ENCODE measurements at regions not wholly inside any gene's neighbourhood (a gene's known extent, or its start where the extent isn't known, plus 50 kb on each side); places are given as distances from the start of the nearest gene placed in this dataset.
A peak's percentile ranks its signal among the peaks of the same experiment; 100 is the strongest.

GRCh38 chr15:99475754-99476412 lies 89.9 kb upstream of the MEF2A start:
- no peaks in the 10 kb centered on the region for H3K27me3 ChIP-seq (ENCODE audit: control insufficient read depth in 1 of 2, insufficient read depth in 2 of 2, low read length in 2 of 2)
- no peak overlapping the region for H3K4me3 ChIP-seq (ENCODE audit: low read depth in 1 of 2, low read length in 2 of 2)
- no peak overlapping the region for H3K9ac ChIP-seq (ENCODE audit: low read depth in 1 of 2, low read length in 2 of 2)
- no peaks in the 10 kb centered on the region for H3K36me3 ChIP-seq (ENCODE audit: control insufficient read depth in 1 of 2, insufficient read depth in 2 of 2, low read length in 2 of 2)
- no peaks in the 10 kb centered on the region for H3K9me3 ChIP-seq (ENCODE audit: control insufficient read depth in 1 of 2, low read length in 2 of 2)
- H3K27ac ChIP-seq (ENCODE audit: low read depth, low read length), result no peak overlapping the region
- peaks cover 21 to 24% of the 10 kb centered on the region in 2 donors for H3K4me1 ChIP-seq (ENCODE audit: control insufficient read depth in 1 of 2, insufficient read depth in 2 of 2, low read length in 2 of 2)

- H3K36me3 ChIP-seq (ENCODE audit: control insufficient read depth in 1 of 2, insufficient read depth in 2 of 2, low read length in 2 of 2), result no peaks in the 10 kb centered on the region
- no peaks in the 10 kb centered on the region for H3K27me3 ChIP-seq (ENCODE audit: control insufficient read depth in 1 of 2, insufficient read depth in 2 of 2, low read length in 2 of 2)
- peaks cover 21 to 24% of the 10 kb centered on the region in 2 donors for H3K4me1 ChIP-seq (ENCODE audit: control insufficient read depth in 1 of 2, insufficient read depth in 2 of 2, low read length in 2 of 2)
- H3K9me3 ChIP-seq (ENCODE audit: control insufficient read depth in 1 of 2, low read length in 2 of 2), result no peaks in the 10 kb centered on the region
- no peak overlapping the region for H3K9ac ChIP-seq (ENCODE audit: low read depth in 1 of 2, low read length in 2 of 2)
- H3K27ac ChIP-seq (ENCODE audit: low read depth, low read length), result peak overlapping the region; percentile 53
- no peak overlapping the region for H3K4me3 ChIP-seq (ENCODE audit: low read depth in 1 of 2, low read length in 2 of 2)
Measured at GRCh38 chr15:99476413-99477222, 89.2 kb upstream of the MEF2A start.

- H3K9ac ChIP-seq (ENCODE audit: low read depth in 1 of 2, low read length in 2 of 2), result no peak overlapping the region
- H3K4me1 ChIP-seq (ENCODE audit: control insufficient read depth in 1 of 2, insufficient read depth in 2 of 2, low read length in 2 of 2), result peaks cover 21 to 24% of the 10 kb centered on the region in 2 donors
- no peak overlapping the region for H3K4me3 ChIP-seq (ENCODE audit: low read depth in 1 of 2, low read length in 2 of 2)
- no peaks in the 10 kb centered on the region for H3K27me3 ChIP-seq (ENCODE audit: control insufficient read depth in 1 of 2, insufficient read depth in 2 of 2, low read length in 2 of 2)
- H3K9me3 ChIP-seq (ENCODE audit: control insufficient read depth in 1 of 2, low read length in 2 of 2), result no peaks in the 10 kb centered on the region
- no peak overlapping the region for H3K27ac ChIP-seq (ENCODE audit: low read depth, low read length)
- H3K36me3 ChIP-seq (ENCODE audit: control insufficient read depth in 1 of 2, insufficient read depth in 2 of 2, low read length in 2 of 2), result no peaks in the 10 kb centered on the region
Measured at GRCh38 chr15:99477791-99478471, 87.9 kb upstream of the MEF2A start.

GRCh38 chr15:99478977-99479376 lies 86.8 kb upstream of the MEF2A start:
- no peaks in the 10 kb centered on the region for H3K27me3 ChIP-seq (ENCODE audit: control insufficient read depth in 1 of 2, insufficient read depth in 2 of 2, low read length in 2 of 2)
- H3K4me1 ChIP-seq (ENCODE audit: control insufficient read depth in 1 of 2, insufficient read depth in 2 of 2, low read length in 2 of 2), result peaks cover 21 to 24% of the 10 kb centered on the region in 2 donors
- H3K4me3 ChIP-seq (ENCODE audit: low read depth in 1 of 2, low read length in 2 of 2), result no peak overlapping the region
- H3K27ac ChIP-seq (ENCODE audit: low read depth, low read length), result no peak overlapping the region
- H3K36me3 ChIP-seq (ENCODE audit: control insufficient read depth in 1 of 2, insufficient read depth in 2 of 2, low read length in 2 of 2), result no peaks in the 10 kb centered on the region
- no peak overlapping the region for H3K9ac ChIP-seq (ENCODE audit: low read depth in 1 of 2, low read length in 2 of 2)
- H3K9me3 ChIP-seq (ENCODE audit: control insufficient read depth in 1 of 2, low read length in 2 of 2), result no peaks in the 10 kb centered on the region

GRCh38 chr15:99480016-99480810 lies 85.6 kb upstream of the MEF2A start:
- Histone ChIP-seq H3K4me3 (ENCODE audit: low read depth in 1 of 2, low read length in 2 of 2) (no peak overlapping the region), H3K4me1 (ENCODE audit: control insufficient read depth in 1 of 2, insufficient read depth in 2 of 2, low read length in 2 of 2) (peaks cover 19 to 24% of the 10 kb centered on the region in 2 donors), H3K36me3 (ENCODE audit: control insufficient read depth in 1 of 2, insufficient read depth in 2 of 2, low read length in 2 of 2) (no peaks in the 10 kb centered on the region), H3K27me3 (ENCODE audit: control insufficient read depth in 1 of 2, insufficient read depth in 2 of 2, low read length in 2 of 2) (no peaks in the 10 kb centered on the region), H3K9me3 (ENCODE audit: control insufficient read depth in 1 of 2, low read length in 2 of 2) (no peaks in the 10 kb centered on the region), H3K27ac (ENCODE audit: low read depth, low read length) (no peak overlapping the region), H3K9ac (ENCODE audit: low read depth in 1 of 2, low read length in 2 of 2) (no peak overlapping the region)

GRCh38 chr15:99481113-99481950 lies 84.5 kb upstream of the MEF2A start:
- no peaks in the 10 kb centered on the region for H3K36me3 ChIP-seq (ENCODE audit: control insufficient read depth in 1 of 2, insufficient read depth in 2 of 2, low read length in 2 of 2)
- H3K9ac ChIP-seq (ENCODE audit: low read depth in 1 of 2, low read length in 2 of 2), result no peak overlapping the region
- peaks cover 0 to 5% of the 10 kb centered on the region in 2 donors for H3K27me3 ChIP-seq (ENCODE audit: control insufficient read depth in 1 of 2, insufficient read depth in 2 of 2, low read length in 2 of 2)
- no peak overlapping the region for H3K4me3 ChIP-seq (ENCODE audit: low read depth in 1 of 2, low read length in 2 of 2)
- H3K27ac ChIP-seq (ENCODE audit: low read depth, low read length), result no peak overlapping the region
- peaks cover 17 to 23% of the 10 kb centered on the region in 2 donors for H3K4me1 ChIP-seq (ENCODE audit: control insufficient read depth in 1 of 2, insufficient read depth in 2 of 2, low read length in 2 of 2)
- H3K9me3 ChIP-seq (ENCODE audit: control insufficient read depth in 1 of 2, low read length in 2 of 2), result no peaks in the 10 kb centered on the region

- Histone ChIP-seq H3K9me3 (ENCODE audit: control insufficient read depth in 1 of 2, low read length in 2 of 2) (no peaks in the 10 kb centered on the region), H3K4me1 (ENCODE audit: control insufficient read depth in 1 of 2, insufficient read depth in 2 of 2, low read length in 2 of 2) (peaks cover 14 to 19% of the 10 kb centered on the region in 2 donors), H3K9ac (ENCODE audit: low read depth in 1 of 2, low read length in 2 of 2) (no peak overlapping the region), H3K4me3 (ENCODE audit: low read depth in 1 of 2, low read length in 2 of 2) (no peak overlapping the region), H3K27me3 (ENCODE audit: control insufficient read depth in 1 of 2, insufficient read depth in 2 of 2, low read length in 2 of 2) (peaks cover 0 to 5% of the 10 kb centered on the region in 2 donors), H3K36me3 (ENCODE audit: control insufficient read depth in 1 of 2, insufficient read depth in 2 of 2, low read length in 2 of 2) (no peaks in the 10 kb centered on the region), H3K27ac (ENCODE audit: low read depth, low read length) (no peak overlapping the region)
Measured at GRCh38 chr15:99481951-99482230, 83.9 kb upstream of the MEF2A start.

- Histone ChIP-seq H3K4me3 (ENCODE audit: low read depth in 1 of 2, low read length in 2 of 2) (no peak overlapping the region), H3K9me3 (ENCODE audit: control insufficient read depth in 1 of 2, low read length in 2 of 2) (no peaks in the 10 kb centered on the region), H3K36me3 (ENCODE audit: control insufficient read depth in 1 of 2, insufficient read depth in 2 of 2, low read length in 2 of 2) (no peaks in the 10 kb centered on the region), H3K27ac (ENCODE audit: low read depth, low read length) (no peak overlapping the region), H3K27me3 (ENCODE audit: control insufficient read depth in 1 of 2, insufficient read depth in 2 of 2, low read length in 2 of 2) (peaks cover 0 to 5% of the 10 kb centered on the region in 2 donors), H3K9ac (ENCODE audit: low read depth in 1 of 2, low read length in 2 of 2) (no peak overlapping the region), H3K4me1 (ENCODE audit: control insufficient read depth in 1 of 2, insufficient read depth in 2 of 2, low read length in 2 of 2) (peaks cover 13 to 15% of the 10 kb centered on the region in 2 donors)
Measured at GRCh38 chr15:99482993-99483392, 82.8 kb upstream of the MEF2A start.

GRCh38 chr15:99485153-99485961 lies 80.4 kb upstream of the MEF2A start:
- peak overlapping the region in 1 of 2 donors; percentile 54 for H3K4me3 ChIP-seq (ENCODE audit: low read depth in 1 of 2, low read length in 2 of 2)
- no peaks in the 10 kb centered on the region for H3K9me3 ChIP-seq (ENCODE audit: control insufficient read depth in 1 of 2, low read length in 2 of 2)
- H3K4me1 ChIP-seq (ENCODE audit: control insufficient read depth in 1 of 2, insufficient read depth in 2 of 2, low read length in 2 of 2), result peaks cover 13 to 15% of the 10 kb centered on the region in 2 donors
- peaks cover 0 to 5% of the 10 kb centered on the region in 2 donors for H3K27me3 ChIP-seq (ENCODE audit: control insufficient read depth in 1 of 2, insufficient read depth in 2 of 2, low read length in 2 of 2)
- H3K36me3 ChIP-seq (ENCODE audit: control insufficient read depth in 1 of 2, insufficient read depth in 2 of 2, low read length in 2 of 2), result no peaks in the 10 kb centered on the region
- no peak overlapping the region for H3K27ac ChIP-seq (ENCODE audit: low read depth, low read length)
- H3K9ac ChIP-seq (ENCODE audit: low read depth in 1 of 2, low read length in 2 of 2), result no peak overlapping the region

All from duodenal mucosa (tissue), 2 donors.